Stimulated activated naive CD8-positive, alpha-beta T cell treated with anti-CD3 and anti-CD28 coated beads, Interleukin-15, Interleukin-2, amounts not matched to agents 100 ng/mL and 50 ng/mL, for 24 hours (primary cell): ENCODE measurements at regions not wholly inside any gene's neighbourhood (a gene's known extent, or its start where the extent isn't known, plus 50 kb on each side); places are given as distances from the start of the nearest gene placed in this dataset.

Source experiments
- H3K27ac Mint-ChIP-seq: one replicate; pipeline ENCODE4 v1.8.0; 2021; ENCODE audit warnings: mild to moderate bottlenecking, mixed read lengths
- H3K27me3 Mint-ChIP-seq: one replicate; pipeline ENCODE4 v1.8.0; 2021; ENCODE audit warnings: mixed read lengths
- H3K36me3 Mint-ChIP-seq: one replicate; pipeline ENCODE4 v1.8.0; 2021; ENCODE audit warnings: low read depth, mixed read lengths
- H3K4me1 Mint-ChIP-seq: one replicate; pipeline ENCODE4 v1.8.0; 2021; ENCODE audit warnings: low read depth, mixed read lengths
- H3K4me3 Mint-ChIP-seq: one replicate; pipeline ENCODE4 v1.8.0; 2021; ENCODE audit warnings: mild to moderate bottlenecking, mixed read lengths
- H3K9me3 Mint-ChIP-seq: one replicate; pipeline ENCODE4 v1.8.0; 2021; ENCODE audit warnings: mixed read lengths

GRCh38 chr9:135365013-135365768 is 114.4 kb upstream of the PPP1R26 start:
- H3K36me3 Mint-ChIP-seq = no peaks in the 10 kb centered on the region
- H3K27ac Mint-ChIP-seq = no peak overlapping the region

DNA sequence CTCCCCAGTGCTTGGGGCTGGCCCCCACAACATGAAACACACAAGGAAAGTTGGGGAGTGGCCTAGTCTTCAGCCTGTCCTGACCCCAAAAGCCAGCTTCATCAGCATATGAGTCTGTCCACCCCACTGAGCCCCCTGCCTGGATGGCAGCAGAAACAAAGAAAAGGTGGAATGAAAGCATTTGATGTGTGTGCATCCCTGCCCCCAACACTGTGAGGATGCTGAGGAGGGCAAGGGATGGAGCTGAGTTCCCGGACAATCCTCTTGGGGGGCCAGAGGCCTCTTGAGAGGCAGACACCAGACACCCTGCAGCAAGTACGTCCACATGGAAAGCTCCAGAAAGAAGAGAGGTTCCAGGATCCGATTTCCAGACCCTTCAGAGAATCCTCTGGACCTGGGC is 113.5 kb upstream of the PPP1R26 start:
- Mint-ChIP-seq H3K4me1 (no peaks in the 10 kb centered on the region), H3K4me3 (no peak overlapping the region), H3K9me3 (peaks cover 4% of the 10 kb centered on the region), H3K27me3 (no peaks in the 10 kb centered on the region), H3K36me3 (no peaks in the 10 kb centered on the region), H3K27ac (no peak overlapping the region)

More at GRCh38 chr9:135365013-135365768, 114.4 kb upstream of the PPP1R26 start:
- no peak overlapping the region for H3K4me3 Mint-ChIP-seq
- peaks cover 4% of the 10 kb centered on the region for H3K9me3 Mint-ChIP-seq
- H3K27me3 Mint-ChIP-seq = no peaks in the 10 kb centered on the region
- H3K4me1 Mint-ChIP-seq = no peaks in the 10 kb centered on the region

- Mint-ChIP-seq H3K27me3 (peaks cover 3% of the 10 kb centered on the region), H3K4me1 (no peaks in the 10 kb centered on the region), H3K9me3 (no peaks in the 10 kb centered on the region), H3K4me3 (no peak overlapping the region), H3K36me3 (no peaks in the 10 kb centered on the region), H3K27ac (no peak overlapping the region)
Observed at GRCh38 chr9:135369412-135369990, 110.1 kb upstream of the PPP1R26 start.

- Mint-ChIP-seq H3K27ac (no peak overlapping the region), H3K27me3 (peaks cover 9% of the 10 kb centered on the region), H3K9me3 (no peaks in the 10 kb centered on the region), H3K36me3 (no peaks in the 10 kb centered on the region), H3K4me3 (no peak overlapping the region), H3K4me1 (no peaks in the 10 kb centered on the region)
Observed at GRCh38 chr9:135370411-135371375, 108.9 kb upstream of the PPP1R26 start.

- no peak overlapping the region for H3K27ac Mint-ChIP-seq
Observed at GRCh38 chr9:135371535-135371934, 108.0 kb upstream of the PPP1R26 start.

GRCh38 chr9:135372036-135372435 is 107.5 kb upstream of the PPP1R26 start:
- H3K27me3 Mint-ChIP-seq = peaks cover 9% of the 10 kb centered on the region
- H3K4me3 Mint-ChIP-seq = no peak overlapping the region
- no peaks in the 10 kb centered on the region for H3K36me3 Mint-ChIP-seq
- no peaks in the 10 kb centered on the region for H3K4me1 Mint-ChIP-seq
- H3K9me3 Mint-ChIP-seq = no peaks in the 10 kb centered on the region
- no peak overlapping the region for H3K27ac Mint-ChIP-seq

More at GRCh38 chr9:135371535-135371934, 108.0 kb upstream of the PPP1R26 start:
- H3K4me1 Mint-ChIP-seq = no peaks in the 10 kb centered on the region
- H3K9me3 Mint-ChIP-seq = no peaks in the 10 kb centered on the region
- H3K27me3 Mint-ChIP-seq = peaks cover 9% of the 10 kb centered on the region
- H3K4me3 Mint-ChIP-seq = no peak overlapping the region
- H3K36me3 Mint-ChIP-seq = no peaks in the 10 kb centered on the region

DNA sequence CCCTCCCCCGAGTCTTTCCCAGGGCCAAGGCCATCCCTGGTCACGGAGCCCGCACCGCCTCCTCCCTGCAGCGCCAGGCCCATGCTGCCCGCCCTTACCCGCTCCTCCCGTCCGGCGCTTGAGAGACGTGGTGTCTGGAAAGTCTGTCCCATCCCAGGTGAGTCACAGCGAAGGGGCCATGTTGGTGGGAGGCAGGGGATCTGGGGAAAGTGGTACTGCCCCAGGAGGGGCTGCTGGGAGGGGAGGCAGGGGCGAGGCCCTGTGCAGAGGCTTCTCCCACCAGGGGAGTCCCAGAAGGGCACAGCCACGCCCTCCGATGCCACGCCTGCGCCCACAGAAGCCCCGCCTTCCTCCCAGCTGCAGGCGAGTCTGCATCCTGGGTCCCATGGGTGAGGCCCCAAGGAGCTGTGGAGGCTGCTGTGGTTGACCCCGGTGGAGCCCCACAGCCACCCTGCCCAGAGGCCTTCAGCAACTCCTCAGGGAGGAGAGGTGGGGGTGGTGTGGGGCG is 107.0 kb upstream of the PPP1R26 start:
- Mint-ChIP-seq H3K4me1 (no peaks in the 10 kb centered on the region), H3K27me3 (peaks cover 9% of the 10 kb centered on the region), H3K4me3 (no peak overlapping the region), H3K36me3 (no peaks in the 10 kb centered on the region), H3K9me3 (no peaks in the 10 kb centered on the region), H3K27ac (no peak overlapping the region)

DNA sequence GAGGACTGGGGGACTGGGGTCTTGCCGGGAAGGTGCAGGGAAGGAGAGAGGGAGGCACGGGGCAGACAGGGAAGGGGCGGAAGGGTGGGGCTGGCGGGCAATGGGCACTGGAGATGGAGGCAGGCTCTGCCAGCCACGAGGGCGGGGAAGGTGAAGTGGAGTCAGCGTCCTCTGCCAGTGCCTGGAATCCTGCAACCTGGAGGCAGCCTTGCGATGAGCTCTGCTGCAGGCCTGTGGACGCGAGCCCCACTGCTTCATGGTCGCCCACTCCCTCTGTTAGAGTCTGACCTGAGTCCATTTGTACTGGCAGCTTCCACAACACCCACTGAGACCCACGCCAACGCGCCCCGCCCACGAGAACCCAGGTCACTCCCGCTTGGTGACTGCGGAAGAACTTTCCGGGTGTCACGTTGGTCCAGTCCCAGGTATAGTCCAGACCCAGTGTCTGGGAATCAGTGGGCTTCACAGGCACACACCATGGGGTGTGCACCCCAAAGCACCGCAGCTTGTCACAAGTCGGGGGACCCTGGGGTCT is 106.4 kb upstream of the PPP1R26 start:
- Mint-ChIP-seq H3K4me3 (no peak overlapping the region), H3K4me1 (no peaks in the 10 kb centered on the region), H3K9me3 (no peaks in the 10 kb centered on the region), H3K27me3 (peaks cover 9% of the 10 kb centered on the region), H3K36me3 (no peaks in the 10 kb centered on the region), H3K27ac (no peak overlapping the region)

GRCh38 chr9:135373820-135374219 is 105.8 kb upstream of the PPP1R26 start:
- H3K36me3 Mint-ChIP-seq = no peaks in the 10 kb centered on the region
- peaks cover 9% of the 10 kb centered on the region for H3K27me3 Mint-ChIP-seq
- no peak overlapping the region for H3K27ac Mint-ChIP-seq
- no peak overlapping the region for H3K4me3 Mint-ChIP-seq
- H3K9me3 Mint-ChIP-seq = no peaks in the 10 kb centered on the region
- no peaks in the 10 kb centered on the region for H3K4me1 Mint-ChIP-seq

DNA sequence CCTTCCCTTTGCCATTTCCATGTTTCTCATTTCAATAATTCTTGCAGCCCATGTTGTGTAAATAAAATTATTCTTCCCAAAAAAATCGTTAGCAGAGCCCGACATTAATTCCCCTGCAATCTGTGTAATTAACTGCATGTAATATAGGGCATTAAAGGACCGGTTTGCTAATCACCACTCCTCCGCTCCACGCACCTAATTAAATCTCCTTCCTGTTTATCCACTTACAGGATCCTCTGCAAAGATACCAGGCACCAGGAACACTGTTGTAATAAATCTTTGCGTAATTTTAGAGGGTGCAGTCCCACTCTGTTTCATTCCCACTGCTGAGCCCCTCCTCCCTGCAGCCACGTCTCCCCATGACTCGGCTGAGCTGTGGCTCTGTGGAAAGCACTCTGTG is 105.0 kb upstream of the PPP1R26 start:
- H3K9me3 Mint-ChIP-seq = no peaks in the 10 kb centered on the region
- peaks cover 9% of the 10 kb centered on the region for H3K27me3 Mint-ChIP-seq
- H3K4me1 Mint-ChIP-seq = no peaks in the 10 kb centered on the region
- no peak overlapping the region for H3K4me3 Mint-ChIP-seq
- no peaks in the 10 kb centered on the region for H3K36me3 Mint-ChIP-seq
- no peak overlapping the region for H3K27ac Mint-ChIP-seq

GRCh38 chr9:135375001-135375400 is 104.6 kb upstream of the PPP1R26 start:
- Mint-ChIP-seq H3K4me1 (no peaks in the 10 kb centered on the region), H3K9me3 (no peaks in the 10 kb centered on the region), H3K27me3 (peaks cover 9% of the 10 kb centered on the region), H3K27ac (no peak overlapping the region), H3K36me3 (no peaks in the 10 kb centered on the region), H3K4me3 (no peak overlapping the region)

DNA sequence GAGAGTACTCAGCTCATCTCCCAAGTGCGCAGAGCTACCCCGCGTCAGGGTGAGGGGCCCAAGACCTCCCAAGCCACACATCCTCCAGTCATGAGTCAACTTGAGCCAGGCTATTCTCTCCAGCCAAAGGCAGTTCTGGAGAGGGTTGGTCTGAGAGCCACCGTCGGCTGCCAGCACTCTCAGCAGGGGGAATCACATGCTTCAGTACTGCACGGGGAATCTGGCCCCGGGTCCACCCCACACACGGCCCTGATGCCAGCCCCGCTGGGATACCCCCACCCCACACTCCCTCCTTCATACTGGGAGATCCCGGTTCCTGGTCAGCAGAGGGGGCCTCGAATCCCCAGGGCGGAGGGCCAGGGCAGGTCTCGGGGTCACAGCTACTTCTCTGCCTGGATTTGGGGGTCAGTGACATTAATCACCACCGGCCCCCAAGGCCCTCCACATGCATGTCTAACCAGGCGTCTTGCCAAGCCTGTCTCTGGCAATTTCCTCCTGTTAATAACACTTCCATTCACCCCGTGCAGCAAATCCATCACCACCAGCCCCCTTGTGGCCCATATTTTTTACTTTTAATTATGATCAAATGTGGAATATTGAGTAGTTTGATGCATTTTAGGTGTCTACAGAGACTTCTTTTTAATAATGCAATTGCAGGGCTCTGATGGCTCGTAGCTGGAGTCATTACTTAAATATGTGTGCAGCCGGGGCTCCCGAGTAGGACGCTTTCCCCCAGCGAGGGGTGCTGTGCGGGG is 102.9 kb upstream of the PPP1R26 start:
- Mint-ChIP-seq H3K9me3 (no peaks in the 10 kb centered on the region), H3K4me3 (no peak overlapping the region), H3K4me1 (no peaks in the 10 kb centered on the region), H3K36me3 (no peaks in the 10 kb centered on the region), H3K27ac (no peak overlapping the region), H3K27me3 (peaks cover 9% of the 10 kb centered on the region)

- no peak overlapping the region for H3K27ac Mint-ChIP-seq
- no peaks in the 10 kb centered on the region for H3K9me3 Mint-ChIP-seq
- H3K27me3 Mint-ChIP-seq = peaks cover 9% of the 10 kb centered on the region
- H3K4me3 Mint-ChIP-seq = no peak overlapping the region
- no peaks in the 10 kb centered on the region for H3K36me3 Mint-ChIP-seq
- H3K4me1 Mint-ChIP-seq = no peaks in the 10 kb centered on the region
Observed at GRCh38 chr9:135377431-135377830, 102.2 kb upstream of the PPP1R26 start.

DNA sequence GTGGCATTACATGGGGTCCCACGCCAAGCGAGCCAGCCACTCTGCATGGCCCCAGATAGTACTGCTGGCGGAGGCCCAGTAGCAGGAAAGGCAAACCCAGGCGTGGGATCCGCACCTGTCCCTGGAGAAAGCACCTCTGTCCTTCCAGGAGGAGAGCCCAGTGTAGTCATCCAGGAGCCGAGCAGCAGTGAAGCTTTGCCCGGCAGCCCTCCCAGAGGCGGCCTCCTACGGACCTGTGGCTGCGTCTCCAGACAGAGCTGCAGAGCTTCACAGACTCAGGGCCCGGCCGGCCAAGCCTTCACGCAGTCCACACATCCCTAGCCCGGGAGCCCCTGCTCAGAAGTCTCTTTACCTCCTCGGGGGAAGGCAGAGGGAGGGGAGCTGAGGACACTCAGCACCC is 100.8 kb upstream of the PPP1R26 start:
- H3K27ac Mint-ChIP-seq = no peak overlapping the region
- no peaks in the 10 kb centered on the region for H3K4me1 Mint-ChIP-seq
- H3K4me3 Mint-ChIP-seq = no peak overlapping the region
- H3K36me3 Mint-ChIP-seq = no peaks in the 10 kb centered on the region
- peaks cover 9% of the 10 kb centered on the region for H3K27me3 Mint-ChIP-seq
- H3K9me3 Mint-ChIP-seq = no peaks in the 10 kb centered on the region
